GM21381 (cell line): ENCODE measurements at regions not wholly inside any gene's neighbourhood (a gene's known extent, or its start where the extent isn't known, plus 50 kb on each side); places are given as distances from the start of the nearest gene placed in this dataset.

Experiments used
- ATAC-seq: cut with Tn5 transposase; IDR thresholded peaks from one replicate; pipeline ENCODE4 v1.9.1; 2021; ENCODE audit warnings: mild to moderate bottlenecking, moderate library complexity; ENCODE audit not compliant: unreplicated experiment

DNA sequence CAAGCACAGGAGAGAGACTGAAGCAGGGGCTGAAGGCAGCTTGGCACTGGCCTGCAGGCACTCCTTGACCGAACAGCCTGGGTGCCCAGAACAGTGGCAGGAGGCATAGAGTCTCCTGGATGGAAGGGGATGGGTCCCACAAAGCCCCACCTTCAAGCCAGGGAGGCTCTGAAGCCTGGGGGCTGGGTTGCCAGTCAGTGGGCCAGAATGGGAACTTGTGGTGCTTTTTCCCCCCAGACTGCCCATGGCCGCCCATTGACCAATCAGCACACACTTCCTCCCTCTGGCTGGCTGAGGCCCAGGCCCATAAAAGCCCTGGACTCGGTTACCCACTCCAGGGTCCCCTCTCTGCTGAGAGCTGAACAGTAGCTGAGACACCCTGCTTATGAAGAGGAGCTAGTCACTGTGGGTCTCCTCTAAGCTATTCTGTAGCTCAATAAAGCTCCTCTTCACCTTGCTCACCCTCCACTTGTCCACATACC, 109.6 kb downstream of the ELAPOR2 start:
- ATAC-seq, result no peak

DNA sequence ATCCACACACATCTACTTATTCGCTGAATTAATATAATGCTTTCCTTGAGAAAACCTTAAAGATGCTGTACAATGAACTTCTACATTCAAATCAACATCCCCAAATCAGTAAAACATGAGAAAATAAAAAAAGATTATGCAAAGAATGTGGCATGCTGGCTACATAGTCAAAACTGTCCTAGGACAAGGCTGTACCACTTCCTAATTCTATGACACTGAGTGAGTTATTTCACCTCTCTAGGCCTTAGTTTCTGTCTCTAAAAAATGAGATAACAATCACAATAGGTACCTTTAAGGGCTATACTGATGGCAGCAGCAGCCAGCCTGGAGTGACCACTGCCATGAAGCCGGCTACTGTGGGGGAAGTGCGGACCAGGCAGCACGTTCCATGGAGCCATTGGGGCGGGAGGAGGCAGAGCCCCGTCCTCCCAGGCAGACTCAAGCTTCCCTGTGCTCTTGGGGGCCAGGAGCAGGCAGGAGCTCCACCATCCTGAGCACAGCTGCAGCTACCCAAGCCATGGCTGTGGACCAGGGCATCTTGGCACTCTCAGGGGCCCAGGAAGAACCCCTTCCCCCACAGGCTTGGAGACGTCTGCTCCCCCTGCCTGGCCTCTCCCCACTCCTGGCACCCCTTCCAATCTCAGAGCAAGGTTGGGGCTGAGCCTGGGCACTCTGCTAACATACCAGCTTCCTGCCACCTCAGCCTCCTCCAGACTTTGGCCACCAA, 110.2 kb downstream of the ELAPOR2 start:
- ATAC-seq, result peak; percentile 95

DNA sequence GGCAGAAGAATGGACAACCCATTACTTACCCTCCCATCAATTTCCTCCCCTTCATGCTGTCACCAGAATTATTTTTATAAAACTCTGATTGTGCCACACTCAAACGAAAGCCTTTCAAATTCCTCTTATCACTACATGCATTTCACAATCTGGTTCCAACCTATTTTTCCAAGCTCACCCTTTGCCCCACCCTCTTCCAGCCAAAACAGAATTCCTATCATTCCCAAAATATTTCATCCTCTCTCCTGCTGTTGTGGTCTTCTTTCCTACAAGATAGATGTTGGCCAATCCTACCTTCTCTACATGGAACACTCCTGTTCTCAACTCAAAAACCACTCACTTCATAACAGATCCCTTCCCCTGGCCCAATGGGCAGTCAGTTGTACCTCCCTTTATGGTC, 111.5 kb downstream of the ELAPOR2 start:
- no peak for ATAC-seq

DNA sequence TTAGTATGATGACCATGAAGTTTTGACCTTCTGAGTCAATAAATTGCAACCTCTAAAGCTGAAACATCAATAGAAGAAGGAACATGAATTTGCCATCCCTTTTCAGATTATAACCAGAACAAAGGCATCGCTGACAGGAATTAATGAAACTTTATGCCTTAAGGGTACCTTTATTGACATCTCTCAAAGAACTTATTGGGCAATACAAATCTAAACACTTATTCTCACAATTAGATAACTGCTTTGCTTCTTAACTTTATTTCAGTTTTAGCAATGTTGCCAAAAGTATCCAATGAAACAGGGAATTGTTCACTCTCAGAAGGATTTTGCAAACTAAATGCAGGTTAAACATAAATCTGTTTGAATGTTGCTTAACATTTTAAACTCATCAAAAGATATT, 116.0 kb downstream of the ELAPOR2 start:
- ATAC-seq, result no peak

DNA sequence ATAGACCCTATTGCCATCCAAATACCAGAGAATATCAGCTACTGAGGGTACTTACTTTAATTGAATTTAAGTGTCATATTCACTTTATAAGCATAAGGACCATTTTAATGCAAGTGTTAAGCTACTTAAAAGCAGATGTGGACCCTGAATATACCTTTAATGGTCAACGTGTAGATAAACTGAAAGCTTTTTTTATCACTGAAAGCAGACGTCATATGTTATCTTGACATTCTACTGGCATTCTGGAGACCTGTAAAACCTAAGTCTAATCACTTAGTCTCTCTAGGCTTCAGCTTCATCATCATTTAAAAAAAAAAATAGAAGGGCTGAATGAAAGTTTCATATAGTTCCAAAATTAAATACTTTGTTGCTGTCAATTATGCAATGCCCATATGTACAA, 116.5 kb downstream of the ELAPOR2 start:
- no peak for ATAC-seq

DNA sequence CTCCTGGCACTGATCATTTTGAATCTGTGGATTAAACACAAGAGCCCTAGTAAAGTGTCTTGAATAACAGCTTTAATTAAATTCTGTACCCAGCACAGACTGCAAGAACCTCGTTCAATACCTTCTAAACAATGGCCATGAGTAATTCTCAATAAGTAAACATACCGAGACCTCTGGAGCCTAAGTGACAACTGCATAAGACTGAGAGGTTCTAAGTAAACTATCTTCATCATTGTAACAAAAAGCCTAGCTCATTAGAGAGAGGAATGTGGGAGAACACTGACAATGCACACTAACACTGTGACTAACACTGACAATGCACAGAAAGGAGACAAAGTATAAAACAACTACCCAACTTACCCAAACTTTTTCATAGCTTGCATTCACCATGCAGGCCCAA, 117.4 kb downstream of the ELAPOR2 start:
- no peak for ATAC-seq

DNA sequence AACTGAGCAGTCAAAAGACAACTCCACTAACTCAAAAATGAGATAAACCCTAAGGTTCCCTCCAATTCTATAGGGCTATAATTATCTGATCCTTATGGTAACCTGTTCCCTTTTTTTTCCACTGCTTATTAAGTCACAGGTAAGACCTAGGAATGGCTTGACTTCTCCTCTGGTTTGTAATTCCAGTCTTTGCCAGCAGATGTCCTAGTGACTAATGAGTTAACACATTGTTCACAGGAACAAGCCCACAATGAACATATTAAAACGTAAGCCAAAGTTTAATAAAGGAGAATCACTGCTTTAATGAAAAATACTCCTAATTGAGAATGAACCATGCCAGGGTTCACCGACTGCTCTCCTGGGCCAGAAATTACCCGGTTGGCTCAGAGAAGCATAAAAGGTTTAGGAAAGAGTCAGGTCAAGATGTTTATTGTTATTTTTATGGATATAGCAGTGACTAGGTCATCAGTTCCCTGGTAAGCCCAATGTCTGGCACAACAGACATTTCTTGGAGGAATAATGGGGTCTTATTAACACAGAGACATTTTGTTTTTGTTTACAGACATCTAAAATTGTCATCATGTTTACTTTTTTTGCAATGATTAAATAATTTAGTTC, 120.1 kb downstream of the ELAPOR2 start:
- no peak for ATAC-seq

DNA sequence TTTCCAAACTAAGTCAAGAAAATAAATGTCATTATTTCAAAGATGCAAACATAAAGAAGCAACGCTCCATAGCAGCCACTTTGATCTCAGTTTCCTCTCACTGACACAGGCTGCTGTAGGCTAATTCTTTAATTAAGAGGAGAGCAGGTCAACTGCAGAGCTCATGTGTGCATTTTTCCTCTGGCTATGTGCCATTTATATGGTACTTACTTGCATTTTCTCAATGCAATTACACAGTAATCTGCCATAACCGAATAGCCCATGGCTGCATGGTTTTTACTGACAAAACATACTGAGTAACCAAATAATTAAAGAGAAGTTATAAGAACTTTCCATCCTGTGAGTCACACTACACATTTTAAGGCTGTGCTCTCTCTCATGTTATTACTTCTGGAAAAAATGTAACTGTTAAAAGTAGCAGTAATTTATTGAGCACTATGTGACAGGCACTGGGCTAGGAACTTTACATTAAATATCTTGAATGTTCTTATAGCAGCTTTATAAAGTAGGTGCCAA, 122.0 kb downstream of the ELAPOR2 start:
- ATAC-seq, result no peak

DNA sequence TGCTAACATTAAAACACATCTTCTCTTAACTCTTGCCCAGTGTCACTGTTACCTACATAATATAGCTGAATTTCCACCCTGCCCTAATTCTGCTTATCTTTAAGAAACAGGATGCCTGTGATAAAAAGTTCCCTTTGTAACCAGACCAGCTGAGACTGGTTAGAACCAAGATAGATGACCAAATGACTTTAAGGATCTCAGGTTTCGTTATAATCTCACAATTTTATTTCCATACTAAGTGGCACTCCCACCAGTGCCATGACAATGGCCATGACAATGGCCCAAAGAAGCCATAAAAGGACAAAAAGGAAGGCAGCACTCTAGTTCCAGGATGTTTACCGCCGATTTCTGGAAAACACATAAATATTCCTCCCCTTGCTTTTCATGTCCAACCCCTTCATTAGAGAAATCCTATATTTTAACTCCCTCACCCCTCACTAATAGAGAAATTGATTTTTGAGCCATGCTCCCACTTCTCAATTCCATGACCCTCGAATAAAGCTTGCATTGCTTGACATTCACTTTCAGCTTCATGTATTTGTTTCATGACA, 126.1 kb downstream of the ELAPOR2 start:
- ATAC-seq, result no peak

DNA sequence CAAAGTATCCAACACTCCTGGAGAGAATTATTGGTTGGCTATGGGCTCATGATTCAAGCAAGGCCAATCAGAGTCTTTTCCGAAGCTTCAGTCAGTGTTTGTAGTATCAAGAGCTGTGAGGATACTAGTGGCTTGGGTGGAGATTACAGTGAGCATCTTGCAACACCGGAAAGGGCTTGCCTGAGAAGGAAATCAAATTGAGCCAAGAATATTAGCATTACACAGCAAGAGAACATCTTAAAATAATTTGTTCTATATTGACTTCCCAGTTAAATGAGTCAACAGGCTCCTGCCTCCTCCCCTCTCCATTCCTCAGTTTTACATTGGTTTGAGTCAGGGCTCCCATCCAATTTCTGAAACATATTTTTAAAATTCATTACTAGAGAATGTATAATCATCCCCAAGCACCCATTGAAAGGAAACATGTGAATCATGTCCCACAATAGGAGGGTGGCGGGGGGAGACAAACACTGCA, 127.4 kb downstream of the ELAPOR2 start:
- no peak for ATAC-seq

DNA sequence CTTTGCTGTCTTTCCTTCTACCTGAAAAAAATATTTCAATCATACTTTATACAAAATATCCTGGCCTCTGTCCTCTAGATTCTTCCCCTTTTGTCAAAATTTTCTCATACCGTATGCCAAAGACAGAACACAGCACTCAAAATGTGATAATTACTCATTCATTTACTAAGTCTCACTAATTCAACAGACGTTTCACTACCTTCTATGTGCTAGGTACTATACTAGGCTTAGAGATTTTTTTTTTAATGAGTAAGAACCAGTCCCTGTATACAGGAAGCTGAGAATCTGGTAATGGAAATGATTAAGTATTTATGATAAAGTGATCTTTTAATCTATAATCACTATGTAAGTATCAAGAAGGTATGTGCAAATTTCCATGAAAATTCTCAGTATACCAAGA, 128.0 kb downstream of the ELAPOR2 start:
- no peak for ATAC-seq

DNA sequence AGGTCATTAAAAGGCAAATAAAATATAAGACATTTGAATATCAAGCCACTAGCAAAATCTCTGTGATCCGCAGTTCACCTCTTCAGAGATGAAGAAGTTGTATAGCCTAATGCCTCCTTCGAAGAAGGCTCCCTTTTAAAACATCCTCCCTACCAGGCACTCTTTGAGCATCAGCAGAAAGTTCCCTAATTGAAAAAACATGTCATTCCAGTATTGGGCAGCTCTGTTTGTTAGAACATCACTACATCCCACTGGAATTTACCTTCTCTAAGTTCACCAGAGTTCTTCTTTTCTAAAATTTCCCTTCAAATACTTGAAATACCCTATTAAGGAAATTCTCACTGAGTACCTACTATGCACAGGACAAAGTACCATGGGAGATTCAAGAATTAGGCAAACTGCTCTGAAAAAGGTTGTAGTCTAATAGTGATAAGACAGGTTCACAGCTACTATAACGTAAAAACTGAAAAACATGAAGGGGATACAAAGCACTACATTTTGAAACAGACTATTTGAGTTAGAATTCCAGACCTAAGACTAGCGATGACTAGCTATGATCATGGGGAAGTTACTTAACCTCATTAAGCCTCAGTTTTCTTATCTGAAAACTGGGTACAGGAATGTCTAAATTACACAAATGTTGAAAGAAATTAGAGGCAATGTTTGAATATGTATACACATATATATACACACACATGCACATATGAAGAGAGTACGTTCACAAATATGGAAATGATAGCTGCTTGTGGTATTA, 128.7 kb downstream of the ELAPOR2 start:
- no peak for ATAC-seq

DNA sequence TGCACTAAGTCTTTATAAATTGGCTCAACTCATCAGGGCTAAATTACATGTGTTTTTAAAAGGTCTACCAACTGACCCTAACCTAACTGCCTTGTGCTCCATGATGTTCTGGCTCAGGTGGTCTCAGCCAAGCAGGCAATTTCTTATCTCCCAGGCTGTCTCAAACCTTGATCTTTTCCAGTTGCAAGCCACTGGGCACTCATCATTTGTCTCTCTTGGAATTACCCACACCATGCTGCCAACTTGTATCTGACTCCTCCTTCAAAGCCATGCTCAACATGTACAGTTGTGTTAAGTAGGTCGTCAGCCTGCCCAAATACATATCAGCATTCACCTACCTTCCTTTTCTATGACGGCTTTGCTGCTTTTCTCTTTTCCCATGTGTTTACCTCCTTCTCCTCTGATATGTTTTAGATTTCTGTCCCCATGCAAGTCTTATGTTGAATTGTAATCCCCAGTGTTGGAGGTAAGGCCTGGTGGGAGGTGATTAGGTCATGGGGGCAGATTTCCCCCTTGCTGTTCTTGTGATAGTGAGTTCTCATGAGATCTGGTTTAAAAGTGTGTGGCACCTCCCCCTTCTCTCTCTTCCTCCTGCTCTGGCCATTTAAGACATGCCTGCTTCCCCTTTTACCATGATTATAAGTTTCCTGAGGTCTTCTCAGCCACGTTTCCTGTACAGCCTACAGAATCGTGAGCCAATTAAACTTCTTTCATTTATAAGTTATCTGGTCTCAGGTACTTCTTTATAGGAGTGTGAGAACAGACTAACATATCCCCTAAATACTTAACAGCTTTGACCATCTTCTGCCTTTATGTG, 130.0 kb downstream of the ELAPOR2 start:
- no peak for ATAC-seq

DNA sequence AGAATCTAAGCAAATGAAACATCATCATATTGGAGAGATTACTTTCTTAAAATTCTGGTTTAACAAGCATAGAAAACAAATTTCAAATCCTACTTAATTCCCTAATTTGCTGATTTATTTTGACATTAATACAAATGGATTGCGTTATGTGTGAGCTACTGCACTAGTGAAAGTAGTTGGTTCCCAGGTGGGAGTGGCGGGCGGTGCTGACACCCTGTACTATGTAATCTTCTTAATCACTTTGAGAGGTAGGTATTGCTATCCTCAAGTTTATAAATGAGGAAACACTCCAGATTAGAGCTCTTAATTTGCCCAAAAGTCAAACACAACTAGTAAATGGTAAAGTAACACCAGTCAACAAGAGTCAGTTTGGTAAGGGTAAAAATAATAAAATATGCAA, 131.1 kb downstream of the ELAPOR2 start:
- no peak for ATAC-seq

DNA sequence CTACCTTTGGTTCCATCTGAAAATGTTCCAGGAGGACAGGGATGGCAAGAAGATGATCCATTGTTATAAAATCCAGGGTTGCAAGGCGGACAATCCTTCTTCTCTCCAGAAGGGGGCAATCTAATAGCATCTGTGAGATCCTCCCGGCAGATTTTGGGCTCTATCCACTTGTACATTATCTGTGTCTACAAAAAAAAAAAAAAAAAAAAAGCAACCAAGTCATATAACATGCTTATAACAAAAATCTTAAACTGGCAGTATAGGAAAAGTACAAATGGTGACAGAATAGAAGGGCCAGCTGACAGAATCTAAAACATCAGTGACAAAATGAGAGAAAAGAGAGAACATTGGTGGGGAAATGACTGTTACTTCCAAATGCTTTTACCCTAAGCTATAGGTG, 132.7 kb downstream of the ELAPOR2 start:
- no peak for ATAC-seq

DNA sequence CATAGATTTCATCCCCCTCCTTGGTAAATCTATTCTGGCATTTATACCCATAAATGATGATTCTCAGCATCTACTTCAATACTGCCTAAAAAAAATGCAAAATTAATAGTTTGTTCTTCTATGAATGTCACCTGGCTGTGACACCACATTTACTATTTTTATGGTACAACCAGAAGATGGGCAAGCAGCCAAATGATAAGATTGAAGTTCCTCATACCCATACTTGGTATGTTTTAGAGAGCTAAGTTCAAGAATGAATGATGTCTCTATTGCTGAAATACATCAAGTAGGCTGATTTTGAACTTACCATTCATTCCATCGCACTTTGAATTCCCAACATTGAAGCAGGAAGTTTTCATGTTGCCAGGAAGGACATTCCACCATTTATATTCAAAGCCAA, 134.2 kb downstream of the ELAPOR2 start:
- no peak for ATAC-seq

DNA sequence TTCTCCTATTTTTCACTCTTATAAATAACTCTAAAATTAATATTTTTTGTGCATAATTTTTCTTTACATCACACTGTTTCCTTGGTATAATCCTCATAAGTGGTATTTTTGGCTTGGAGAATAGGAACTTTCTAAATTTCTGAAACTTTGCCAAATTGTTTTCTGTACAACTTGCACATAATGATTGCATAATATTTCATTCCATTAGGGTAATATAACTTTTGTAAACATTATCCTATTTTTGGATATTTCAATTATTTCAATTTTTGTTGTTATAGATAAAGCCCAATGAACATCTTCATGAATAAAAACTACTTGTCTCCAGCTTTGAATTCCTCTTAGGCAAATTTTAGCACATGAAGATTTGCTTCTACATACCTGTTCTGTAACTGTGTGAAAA, 135.9 kb downstream of the ELAPOR2 start:
- no peak for ATAC-seq

DNA sequence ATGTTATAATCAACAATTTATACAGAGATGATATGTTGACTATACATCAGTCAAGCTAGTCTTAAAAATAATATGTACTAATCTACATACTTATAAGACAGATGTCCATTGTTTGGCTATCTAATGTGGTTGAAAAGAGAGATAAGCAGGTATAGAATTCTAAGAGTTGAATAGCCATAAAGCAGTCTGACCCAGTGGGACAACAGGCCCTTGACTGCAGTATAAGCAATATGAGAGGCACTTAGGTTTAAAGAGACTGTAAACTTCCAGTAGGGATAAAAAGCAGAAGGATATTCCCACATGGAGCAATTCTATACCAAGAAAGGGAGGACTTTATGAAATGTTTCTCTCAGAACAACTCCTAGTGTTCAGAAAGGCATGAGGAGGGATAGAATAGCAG, 139.3 kb downstream of the ELAPOR2 start:
- no peak for ATAC-seq

DNA sequence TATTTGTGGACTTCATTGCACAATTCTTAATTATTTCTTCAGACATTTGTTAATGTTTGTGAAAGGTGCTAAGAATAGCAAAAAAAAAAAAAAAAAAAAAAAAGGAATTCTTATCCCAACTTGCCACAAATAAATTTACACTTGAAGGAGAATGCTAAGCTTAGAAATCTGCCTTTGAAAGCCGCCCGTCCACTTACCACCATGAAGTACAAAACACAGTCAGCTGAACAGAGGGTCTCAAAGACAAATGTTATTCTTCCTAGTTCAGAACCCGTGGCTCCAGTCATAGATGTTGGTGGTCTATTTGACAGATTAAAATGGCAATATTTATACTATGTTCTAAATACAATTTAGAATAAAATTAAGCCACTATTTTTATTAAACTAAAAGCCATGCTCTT, 141.2 kb downstream of the ELAPOR2 start:
- no peak for ATAC-seq

DNA sequence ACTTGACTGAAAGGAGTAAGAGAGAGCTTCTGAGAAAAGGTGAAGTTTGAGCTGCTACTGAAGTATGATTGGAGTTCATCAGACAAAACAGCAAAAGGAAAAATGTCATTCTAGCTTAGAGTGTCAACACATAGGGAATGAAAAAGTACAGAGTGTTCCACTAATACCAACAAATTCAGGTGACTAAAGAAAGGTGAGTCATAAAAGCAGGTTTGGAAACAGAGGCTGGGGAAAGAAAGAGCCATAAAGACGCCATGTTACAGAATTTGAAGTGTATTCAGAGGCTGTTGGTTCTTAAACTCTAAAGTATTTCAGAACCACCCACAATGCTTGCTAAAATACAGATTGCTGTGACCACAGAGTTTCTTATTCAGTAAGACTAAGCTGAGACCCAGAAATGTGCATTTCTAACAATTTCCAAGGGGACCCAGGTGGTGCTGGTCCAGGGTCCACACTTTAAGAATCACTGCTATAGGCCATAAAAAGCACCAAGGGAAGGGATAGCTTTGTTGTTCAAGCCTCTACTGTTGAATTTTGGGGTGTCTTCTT, 143.1 kb downstream of the ELAPOR2 start:
- no peak for ATAC-seq
